ENCODE measurements at regions not wholly inside any gene's neighbourhood (a gene's known extent, or its start where the extent isn't known, plus 50 kb on each side); places are given as distances from the start of the nearest gene placed in this dataset.
"Not testable (repeated sequence)": the region's sequence is repeated elsewhere in the genome, so short reads cannot be mapped to it uniquely, and the experiment has no call there.

GRCh38 chr5:85657328-85657727 is 960.4 kb upstream of the COX7C start:
- DNase-seq (ENCODE audit: low read depth), result not testable (repeated sequence)

GRCh38 chr5:85662969-85663707 is 954.6 kb upstream of the COX7C start:
- not testable (repeated sequence) for DNase-seq (ENCODE audit: low read depth)

GRCh38 chr5:85663708-85664031 is 954.1 kb upstream of the COX7C start:
- no peak for DNase-seq (ENCODE audit: low read depth)

GRCh38 chr5:85670417-85670816 is 947.3 kb upstream of the COX7C start:
- DNase-seq (ENCODE audit: low read depth), result no peak

GRCh38 chr5:85671223-85671970 is 946.3 kb upstream of the COX7C start:
- no peak for DNase-seq (ENCODE audit: low read depth)

- peak; percentile 49 for DNase-seq (ENCODE audit: low read depth)
Measured at GRCh38 chr5:85681871-85682270, 935.9 kb upstream of the COX7C start.

- no peak for DNase-seq (ENCODE audit: low read depth)
Measured at GRCh38 chr5:85684351-85684750, 933.4 kb upstream of the COX7C start.

GRCh38 chr5:85703296-85703695 is 914.4 kb upstream of the COX7C start:
- no peak for DNase-seq (ENCODE audit: low read depth)

GRCh38 chr5:85709728-85710127 is 908.0 kb upstream of the COX7C start:
- DNase-seq (ENCODE audit: low read depth), result no peak

- no peak for DNase-seq (ENCODE audit: low read depth)
Measured at GRCh38 chr5:85716344-85717202, 901.2 kb upstream of the COX7C start.

GRCh38 chr5:85717203-85717563 is 900.6 kb upstream of the COX7C start:
- no peak for DNase-seq (ENCODE audit: low read depth)

GRCh38 chr5:85732185-85732584 is 885.6 kb upstream of the COX7C start:
- no peak for DNase-seq (ENCODE audit: low read depth)

- no peak for DNase-seq (ENCODE audit: low read depth)
Measured at GRCh38 chr5:85741972-85742371, 875.8 kb upstream of the COX7C start.

- DNase-seq (ENCODE audit: low read depth), result no peak
Measured at GRCh38 chr5:85760519-85760918, 857.2 kb upstream of the COX7C start.

GRCh38 chr5:85769347-85769746 is 848.4 kb upstream of the COX7C start:
- DNase-seq (ENCODE audit: low read depth), result no peak

GRCh38 chr5:85784746-85785145 is 833.0 kb upstream of the COX7C start:
- DNase-seq (ENCODE audit: low read depth), result no peak

- DNase-seq (ENCODE audit: low read depth), result no peak
Measured at GRCh38 chr5:85813146-85813545, 804.6 kb upstream of the COX7C start.

- no peak for DNase-seq (ENCODE audit: low read depth)
Measured at GRCh38 chr5:85814596-85814995, 803.1 kb upstream of the COX7C start.

GRCh38 chr5:85823462-85824426 is 794.0 kb upstream of the COX7C start:
- DNase-seq (ENCODE audit: low read depth), result no peak

GRCh38 chr5:85838781-85839180 is 779.0 kb upstream of the COX7C start:
- no peak for DNase-seq (ENCODE audit: low read depth)

GRCh38 chr5:85841653-85842052 is 776.1 kb upstream of the COX7C start:
- DNase-seq (ENCODE audit: low read depth), result peak; percentile 56

GRCh38 chr5:85843535-85843934 is 774.2 kb upstream of the COX7C start:
- no peak for DNase-seq (ENCODE audit: low read depth)

All from CMK (cell line).